OCI-LY1 (cell line): ENCODE measurements at regions not wholly inside any gene's neighbourhood (a gene's known extent, or its start where the extent isn't known, plus 50 kb on each side); places are given as distances from the start of the nearest gene placed in this dataset.

Source experiments
- CTCF ChIP-seq: fragments of 200-600 bp; sonication (generic), shearing (Covaris generic); IDR thresholded peaks from 2 replicates; pipeline ENCODE4 v1.5.1; 2017; ENCODE audit warnings: mild to moderate bottlenecking, antibody characterized with exemption, low read length, moderate library complexity, mixed read lengths
- EZH2 ChIP-seq: fragments of 200-600 bp; sonication (generic), shearing (Covaris generic); IDR thresholded peaks from 2 replicates; pipeline ENCODE4 v1.8.0; 2017; ENCODE audit warnings: borderline replicate concordance, mixed run types, mild to moderate bottlenecking, antibody characterized with exemption, low read length, moderate library complexity, mixed read lengths

- TF ChIP-seq CTCF (no peak), EZH2 (no peak)
Observed at GRCh38 chr5:35461530-35461929, 156.1 kb upstream of the SPEF2 start.
